ENCODE measurements at regions not wholly inside any gene's neighbourhood (a gene's known extent, or its start where the extent isn't known, plus 50 kb on each side); places are given as distances from the start of the nearest gene placed in this dataset.

DNA sequence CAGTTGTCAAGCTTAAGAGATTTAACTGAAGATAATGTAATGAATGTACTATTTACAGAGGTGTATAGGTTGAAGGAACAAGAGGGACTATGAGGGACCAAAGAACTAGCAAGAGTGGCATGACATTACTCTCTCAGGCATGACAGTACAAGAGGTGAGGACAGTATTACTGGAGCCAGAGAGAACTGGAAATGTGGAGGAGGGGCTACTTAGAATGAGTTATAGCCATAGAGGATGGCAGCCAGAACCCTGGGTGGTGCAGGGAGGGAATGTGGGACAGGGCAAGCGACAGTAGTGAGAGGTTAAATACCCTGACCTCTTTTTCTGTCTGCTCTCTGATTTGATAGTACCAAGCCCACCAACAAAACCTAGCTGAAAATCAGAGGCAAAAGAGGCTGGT lies 122.6 kb upstream of the UGP2 start:
- TF ChIP-seq, protein P1, sequence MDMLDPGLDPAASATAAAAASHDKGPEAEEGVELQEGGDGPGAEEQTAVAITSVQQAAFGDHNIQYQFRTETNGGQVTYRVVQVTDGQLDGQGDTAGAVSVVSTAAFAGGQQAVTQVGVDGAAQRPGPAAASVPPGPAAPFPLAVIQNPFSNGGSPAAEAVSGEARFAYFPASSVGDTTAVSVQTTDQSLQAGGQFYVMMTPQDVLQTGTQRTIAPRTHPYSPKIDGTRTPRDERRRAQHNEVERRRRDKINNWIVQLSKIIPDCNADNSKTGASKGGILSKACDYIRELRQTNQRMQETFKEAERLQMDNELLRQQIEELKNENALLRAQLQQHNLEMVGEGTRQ (IDR thresholded peaks at IDR 0.05), result no peak
- TF ChIP-seq MAFK (IDR thresholded peaks at IDR 0.05; ENCODE audit: partially characterized antibody) (no peak), ZNF302 (CRISPR knock-in tag; IDR thresholded peaks at IDR 0.05) (no peak)
